ENCODE measurements at regions not wholly inside any gene's neighbourhood (a gene's known extent, or its start where the extent isn't known, plus 50 kb on each side); places are given as distances from the start of the nearest gene placed in this dataset.
A peak's percentile ranks its signal among the peaks of the same experiment; 100 is the strongest.

- H3K27ac ChIP-seq = no peak overlapping the region
- no peak for TF ChIP-seq CTCF (conservative IDR thresholded peaks at IDR 0.05)
These were observed 50.8 kb upstream of the BEND6 start for GRCh38 chr6:56904068-56904467.

- no peak overlapping the region for H3K27ac ChIP-seq
- TF ChIP-seq CTCF (conservative IDR thresholded peaks at IDR 0.05) = peak; percentile 91
These were observed 52.1 kb upstream of the BEND6 start for GRCh38 chr6:56902641-56903464.

GRCh38 chr6:56900784-56901183, 54.1 kb upstream of the BEND6 start:
- no peak for TF ChIP-seq CTCF (conservative IDR thresholded peaks at IDR 0.05)

GRCh38 chr6:56899753-56900152, 55.2 kb upstream of the BEND6 start:
- no peak for TF ChIP-seq CTCF (conservative IDR thresholded peaks at IDR 0.05)
- H3K27ac ChIP-seq = peak overlapping the region; percentile 54

More at GRCh38 chr6:56900784-56901183, 54.1 kb upstream of the BEND6 start:
- H3K27ac ChIP-seq = no peak overlapping the region

GRCh38 chr6:56899311-56899710, 55.6 kb upstream of the BEND6 start:
- peak overlapping the region; percentile 54 for H3K27ac ChIP-seq
- no peak for TF ChIP-seq CTCF (conservative IDR thresholded peaks at IDR 0.05)

- TF ChIP-seq CTCF (conservative IDR thresholded peaks at IDR 0.05) = no peak
- H3K27ac ChIP-seq = no peak overlapping the region
These were observed 56.9 kb upstream of the BEND6 start for GRCh38 chr6:56897789-56898529.

GRCh38 chr6:56891754-56892153, 63.2 kb upstream of the BEND6 start:
- peak; percentile 25; the same call in 1 of the 2 replicates for TF ChIP-seq CTCF (conservative IDR thresholded peaks at IDR 0.05)
- no peak overlapping the region for H3K27ac ChIP-seq

Measured in VCaP (cell line).